T-helper 22 cell (primary cell): ENCODE measurements at regions not wholly inside any gene's neighbourhood (a gene's known extent, or its start where the extent isn't known, plus 50 kb on each side); places are given as distances from the start of the nearest gene placed in this dataset.

Experiments used
- DNase-seq: peaks from one replicate; pipeline ENCODE4 v3.0.0-alpha.2; 2020; ENCODE audit warnings: low read depth

GRCh38 chr11:129590753-129591475 lies 215.3 kb downstream of the BARX2 start:
- DNase-seq: no peak

DNA sequence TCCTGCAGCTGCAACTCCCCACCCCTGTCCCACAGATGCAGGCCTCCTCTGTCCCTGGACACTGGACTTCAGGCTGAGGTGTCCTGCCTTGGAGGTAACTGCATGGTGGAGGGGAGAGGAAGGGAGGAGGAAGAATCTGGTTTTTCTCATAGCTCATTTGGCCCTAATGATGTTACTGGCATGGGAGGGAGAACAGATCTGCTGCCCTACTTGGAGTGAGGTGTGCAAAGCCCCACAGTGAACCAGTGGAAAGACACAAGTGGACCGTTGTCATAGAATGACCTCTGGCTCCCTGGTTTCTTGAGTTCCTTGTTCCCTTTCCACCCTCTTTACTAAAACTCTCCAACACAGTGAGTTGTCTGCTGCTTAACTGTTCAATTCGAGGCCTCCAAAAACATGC lies 215.9 kb downstream of the BARX2 start:
- DNase-seq: no peak

DNA sequence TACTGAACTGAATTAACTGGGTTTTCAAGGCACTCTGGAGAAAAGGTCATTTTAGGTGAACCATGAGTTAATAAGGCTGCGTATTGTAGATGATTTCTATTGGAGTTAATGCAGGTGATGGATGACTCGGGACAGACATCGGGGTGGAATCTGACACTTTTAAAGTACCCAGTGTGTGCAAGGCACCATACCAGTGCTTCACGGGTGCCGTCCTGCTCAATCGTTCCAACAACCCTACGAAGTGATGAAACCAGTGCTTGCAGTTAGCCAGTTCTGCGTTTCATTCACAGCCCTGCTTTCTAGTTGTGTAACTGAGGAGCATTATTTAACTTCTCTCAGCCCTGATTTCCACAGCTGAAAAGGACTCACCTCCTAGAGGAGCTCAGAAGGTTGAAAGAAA lies 216.5 kb downstream of the BARX2 start:
- no peak for DNase-seq

- no peak for DNase-seq
Measured at GRCh38 chr11:129593098-129593497, 217.4 kb downstream of the BARX2 start.

GRCh38 chr11:129595038-129595962 lies 219.7 kb downstream of the BARX2 start:
- no peak for DNase-seq

DNA sequence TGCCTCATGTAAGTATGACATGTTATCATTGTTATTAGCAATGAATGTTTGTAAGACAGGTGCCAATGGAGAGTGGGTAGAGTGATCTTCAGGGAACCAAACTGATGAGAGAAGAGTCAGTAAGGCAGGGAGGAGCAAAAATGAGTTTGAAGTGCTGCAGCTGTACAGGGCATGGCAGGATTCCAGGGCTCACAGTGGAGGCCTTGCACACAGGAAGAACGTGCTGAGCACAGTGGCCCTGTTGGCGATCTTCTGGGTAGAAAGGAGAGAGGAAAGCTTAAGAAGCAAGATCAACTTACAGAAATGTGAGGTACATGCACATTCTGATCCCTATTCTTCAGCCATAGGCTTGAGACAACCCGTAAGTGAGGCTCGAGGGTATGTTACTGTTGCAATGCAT lies 219.3 kb upstream of the TMEM45B start:
- no peak for DNase-seq

- no peak for DNase-seq
Measured at GRCh38 chr11:129598378-129598777, 217.3 kb upstream of the TMEM45B start.

- no peak for DNase-seq
Measured at GRCh38 chr11:129605815-129606214, 209.8 kb upstream of the TMEM45B start.

GRCh38 chr11:129608711-129609110 lies 206.9 kb upstream of the TMEM45B start:
- DNase-seq: no peak

- no peak for DNase-seq
Measured at GRCh38 chr11:129610125-129610524, 205.5 kb upstream of the TMEM45B start.

- DNase-seq: no peak
Measured at GRCh38 chr11:129610545-129610944, 205.1 kb upstream of the TMEM45B start.

- no peak for DNase-seq
Measured at GRCh38 chr11:129611661-129612446, 203.8 kb upstream of the TMEM45B start.

DNA sequence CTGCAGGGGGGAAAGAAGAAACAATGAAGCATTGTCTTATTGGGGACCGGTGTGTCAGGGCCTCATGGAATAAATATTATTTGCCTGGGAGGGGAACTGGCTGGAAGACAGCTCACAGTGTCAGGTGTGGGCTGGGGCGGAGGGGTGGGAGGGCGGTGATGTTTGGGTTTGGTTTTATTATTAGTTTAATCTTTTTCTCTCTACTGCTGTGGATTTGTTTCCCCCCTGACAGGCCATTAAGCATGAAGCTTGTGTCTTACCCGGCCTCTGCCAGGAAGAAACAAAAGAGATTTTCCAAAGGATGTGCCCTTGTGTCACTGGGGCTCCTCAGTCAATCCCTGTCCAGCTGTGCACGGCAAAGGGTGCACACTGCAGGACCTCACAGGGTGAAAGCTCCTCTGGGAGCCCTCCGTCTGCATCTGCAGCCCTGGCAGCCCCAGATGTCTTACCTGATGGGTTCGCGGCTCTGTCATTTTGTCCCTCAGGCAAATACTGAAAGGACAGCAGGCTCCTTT lies 203.1 kb upstream of the TMEM45B start:
- no peak for DNase-seq

DNA sequence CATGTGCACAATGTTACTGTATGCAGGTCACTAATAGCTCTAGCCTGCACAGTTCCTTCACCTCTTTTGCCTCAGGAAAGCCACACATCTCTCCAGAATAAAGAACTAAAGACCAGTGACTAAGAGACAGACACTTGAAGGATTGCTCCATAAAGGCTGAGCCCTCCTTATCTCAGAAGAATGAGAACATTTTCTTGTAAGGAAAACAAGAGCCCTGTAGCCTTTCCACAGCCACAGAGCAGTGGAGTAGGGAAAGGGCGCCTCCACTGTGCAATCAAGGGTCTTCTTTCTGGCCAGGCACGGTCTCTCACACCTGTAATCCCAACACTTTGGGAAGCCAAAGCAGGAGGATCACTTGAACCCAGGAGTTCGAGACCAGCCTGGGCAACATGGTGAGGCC lies 202.6 kb upstream of the TMEM45B start:
- no peak for DNase-seq

DNA sequence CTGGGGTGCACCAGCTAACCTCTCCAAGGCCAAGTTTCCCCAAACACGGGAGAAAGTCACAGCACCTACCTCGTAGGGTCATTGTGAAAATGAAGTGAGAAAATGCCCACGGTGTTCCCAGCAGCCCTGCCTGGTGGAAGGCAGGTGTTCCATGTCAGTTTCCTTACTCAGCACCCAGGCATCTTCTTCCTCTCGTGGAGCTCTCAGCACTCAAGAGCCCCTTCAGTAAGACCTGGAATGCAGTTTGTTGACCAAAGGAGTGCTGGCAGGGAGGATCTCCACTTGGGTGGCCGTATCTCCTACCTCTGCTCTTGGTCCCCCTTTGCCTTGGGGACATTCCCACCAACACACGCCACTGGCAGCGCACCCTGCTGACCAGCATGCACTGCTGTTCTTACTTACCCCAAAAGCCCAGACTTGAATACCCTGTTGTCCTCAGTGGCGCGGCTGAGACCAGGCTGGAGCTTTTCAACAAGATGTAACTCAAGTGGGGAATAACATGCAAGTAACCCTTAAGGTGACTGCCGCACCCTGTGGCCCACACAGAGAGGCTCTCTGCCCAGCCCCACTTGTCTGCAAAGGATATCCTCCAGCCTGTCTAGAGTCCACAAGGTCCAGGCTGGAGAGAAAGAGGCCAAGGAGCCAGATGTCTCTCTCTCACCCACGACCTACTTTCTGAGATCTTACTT lies 201.2 kb upstream of the TMEM45B start:
- no peak for DNase-seq

- DNase-seq: no peak
Measured at GRCh38 chr11:129618046-129618569, 197.5 kb upstream of the TMEM45B start.

DNA sequence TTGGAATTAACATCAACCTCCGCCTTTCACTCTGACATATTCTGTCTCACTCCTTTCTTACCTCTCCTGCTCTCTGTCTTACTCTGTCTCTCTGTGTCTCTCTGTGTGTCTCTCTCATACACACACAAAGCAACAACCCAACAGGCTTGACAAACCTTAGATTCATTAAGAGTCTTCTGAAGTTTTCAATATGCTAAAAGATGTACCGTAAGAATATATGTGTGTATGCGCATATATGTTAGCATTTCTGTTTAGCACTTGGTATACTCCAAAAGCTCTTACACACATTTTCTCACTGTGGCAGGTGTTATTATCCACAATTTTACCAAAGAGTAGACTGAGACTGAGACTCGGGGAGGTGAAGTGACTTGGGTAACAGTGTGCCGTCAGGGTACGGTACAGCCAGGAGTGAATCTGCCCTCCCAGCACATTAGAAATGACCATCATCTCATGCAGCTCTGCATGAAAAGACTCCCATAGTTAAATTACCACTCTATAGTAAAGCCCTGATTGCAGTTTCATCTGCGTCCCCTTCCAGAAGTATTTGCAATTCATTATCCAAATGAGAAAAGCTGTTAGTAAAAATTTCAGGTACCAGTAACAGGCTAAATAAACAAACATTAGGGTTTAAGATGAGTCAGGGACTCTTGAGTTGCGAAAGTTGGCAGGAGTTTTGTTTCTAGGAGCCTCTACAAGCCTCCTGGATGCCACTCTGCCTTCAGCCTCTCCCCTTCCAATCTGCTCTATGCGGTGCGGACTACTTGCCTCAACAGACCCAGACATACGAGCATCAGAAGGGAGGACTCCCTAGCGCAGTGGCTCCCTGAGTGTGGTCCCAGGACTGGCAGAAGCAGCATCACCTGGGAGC lies 195.2 kb upstream of the TMEM45B start:
- no peak for DNase-seq

- DNase-seq: no peak
Measured at GRCh38 chr11:129625930-129626329, 189.7 kb upstream of the TMEM45B start.

DNA sequence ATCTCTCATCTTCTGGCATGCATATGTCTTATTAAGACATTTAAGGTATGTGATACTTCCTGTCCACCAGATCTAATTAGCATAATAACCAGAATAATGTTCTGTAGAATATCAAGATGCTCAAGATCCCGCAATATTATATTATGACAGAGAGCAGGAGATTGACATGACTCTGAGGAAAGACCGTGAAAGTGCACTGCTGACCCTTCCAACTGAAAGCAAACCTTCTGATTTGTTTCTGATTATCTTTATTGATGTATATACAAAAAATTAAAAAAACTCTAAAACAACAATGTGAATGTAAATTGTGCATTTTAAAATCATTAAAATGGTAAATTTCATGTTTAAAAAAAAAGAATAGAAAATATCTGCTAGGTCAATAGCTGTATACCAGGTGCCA lies 184.4 kb upstream of the TMEM45B start:
- no peak for DNase-seq

DNA sequence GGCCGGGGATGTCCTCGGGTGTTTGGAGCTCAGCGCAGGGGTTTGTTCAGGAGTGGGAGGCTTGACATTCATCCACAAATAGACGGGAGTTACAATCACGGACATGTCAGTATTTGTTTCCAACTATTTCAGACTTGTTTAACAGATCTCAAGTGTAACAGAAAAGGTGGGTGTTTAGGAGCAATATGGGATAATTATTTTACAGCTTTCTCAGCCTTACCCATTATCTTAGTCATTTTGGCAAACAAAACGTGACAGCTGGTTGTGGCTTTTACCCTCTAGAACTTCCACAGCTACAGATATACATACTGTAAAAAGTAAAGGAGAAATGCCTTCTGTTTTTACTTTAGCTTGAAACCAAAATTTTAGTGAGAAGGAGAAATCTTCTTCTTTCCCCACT lies 178.7 kb upstream of the TMEM45B start:
- DNase-seq: no peak
